Islet of Langerhans (tissue), 1 donor: ENCODE measurements at regions not wholly inside any gene's neighbourhood (a gene's known extent, or its start where the extent isn't known, plus 50 kb on each side); places are given as distances from the start of the nearest gene placed in this dataset.
"Not testable (repeated sequence)": the region's sequence is repeated elsewhere in the genome, so short reads cannot be mapped to it uniquely, and the experiment has no call there.

Experiments
- FAIRE-seq: peaks from one replicate; lab custom pipeline; 2011; peaks lifted over from hg19 to GRCh38; lab: Jason Lieb, UNC

- FAIRE-seq, result no peak
These were observed 261.4 kb upstream of the MME start for GRCh38 chr3:154818676-154819255.

- FAIRE-seq, result not testable (repeated sequence)
These were observed 270.1 kb upstream of the MME start for GRCh38 chr3:154810017-154810416.

- FAIRE-seq, result no peak
These were observed 278.4 kb upstream of the MME start for GRCh38 chr3:154801729-154802128.

- no peak for FAIRE-seq
These were observed 280.3 kb upstream of the MME start for GRCh38 chr3:154799800-154800199.

GRCh38 chr3:154795582-154795981 lies 284.5 kb upstream of the MME start:
- FAIRE-seq, result no peak

- FAIRE-seq, result no peak
These were observed 285.2 kb upstream of the MME start for GRCh38 chr3:154794814-154795445.

- FAIRE-seq, result no peak
These were observed 285.7 kb upstream of the MME start for GRCh38 chr3:154794391-154794790.

- FAIRE-seq, result no peak
These were observed 287.3 kb upstream of the MME start for GRCh38 chr3:154792828-154793227.

GRCh38 chr3:154791611-154792010 lies 288.5 kb upstream of the MME start:
- FAIRE-seq, result no peak

GRCh38 chr3:154786724-154787123 lies 293.4 kb upstream of the MME start:
- FAIRE-seq, result no peak

GRCh38 chr3:154783521-154783931 lies 296.6 kb upstream of the MME start:
- FAIRE-seq, result no peak

- FAIRE-seq, result no peak
These were observed 297.1 kb upstream of the MME start for GRCh38 chr3:154783061-154783460.

- no peak for FAIRE-seq
These were observed 298.0 kb upstream of the MME start for GRCh38 chr3:154782151-154782550.

- FAIRE-seq, result no peak
These were observed 298.5 kb upstream of the MME start for GRCh38 chr3:154781595-154781994.

- FAIRE-seq, result no peak
These were observed 299.9 kb upstream of the MME start for GRCh38 chr3:154780263-154780662.

- FAIRE-seq, result no peak
These were observed 300.5 kb upstream of the MME start for GRCh38 chr3:154779571-154779970.

- FAIRE-seq, result no peak
These were observed 302.1 kb upstream of the MME start for GRCh38 chr3:154778057-154778456.

GRCh38 chr3:154776549-154777225 lies 303.4 kb upstream of the MME start:
- FAIRE-seq, result no peak

- FAIRE-seq, result no peak
These were observed 304.1 kb upstream of the MME start for GRCh38 chr3:154775821-154776548.

- no peak for FAIRE-seq
These were observed 313.2 kb upstream of the MME start for GRCh38 chr3:154766765-154767503.

- FAIRE-seq, result no peak
These were observed 315.1 kb upstream of the MME start for GRCh38 chr3:154764856-154765640.

GRCh38 chr3:154762486-154762885 lies 317.6 kb upstream of the MME start:
- FAIRE-seq, result no peak
